Retinal pigment epithelial cell (primary cell): ENCODE measurements at regions not wholly inside any gene's neighbourhood (a gene's known extent, or its start where the extent isn't known, plus 50 kb on each side); places are given as distances from the start of the nearest gene placed in this dataset.
A peak's percentile ranks its signal among the peaks of the same experiment; 100 is the strongest.

Experiments
- DNase-seq: peaks from one replicate; pipeline ENCODE4 v3.0.0-alpha.2; 2010; ENCODE audit warnings: low read depth
- H3K4me3 ChIP-seq: 2 replicates; pipeline ENCODE4 v1.5.1; 2011; ENCODE audit warnings: mild to moderate bottlenecking, low read length, control low read depth, moderate library complexity
- CTCF ChIP-seq: conservative IDR thresholded peaks from 2 replicates; pipeline ENCODE4 v1.5.1; 2011; ENCODE audit warnings: low read depth, low read length, control low read depth, inconsistent platforms

DNA sequence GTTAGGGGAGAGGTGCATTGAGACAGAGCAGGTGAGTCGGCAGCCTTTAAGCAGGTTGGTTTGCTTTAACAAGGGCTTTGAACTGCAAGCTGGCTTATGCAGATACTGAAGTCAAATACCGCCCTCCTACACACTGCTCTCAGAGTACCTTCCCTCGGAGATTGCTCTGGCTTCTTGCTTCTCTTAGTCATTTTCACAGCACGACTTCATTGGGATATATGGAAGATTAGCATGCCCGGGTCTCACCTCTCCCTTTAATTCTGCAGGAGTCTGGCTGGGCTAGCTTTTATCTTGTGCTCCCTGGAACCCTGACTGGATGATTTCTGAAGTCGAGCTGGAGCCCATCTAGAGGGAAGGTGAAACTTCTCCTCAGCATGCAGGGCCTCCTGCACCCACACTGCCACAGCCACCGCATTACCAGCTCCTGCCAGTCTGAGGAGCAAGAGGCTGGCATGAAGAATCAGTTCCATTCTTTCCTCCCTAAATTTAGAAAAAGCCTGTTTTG lies 395.5 kb upstream of the HNRNPA3 start:
- no peak for DNase-seq
- peak; percentile 33 for TF ChIP-seq CTCF
- no peak overlapping the region for H3K4me3 ChIP-seq

GRCh38 chr2:176818076-176818475 lies 394.5 kb upstream of the HNRNPA3 start:
- no peak overlapping the region for H3K4me3 ChIP-seq
- no peak for TF ChIP-seq CTCF
- DNase-seq, result no peak

GRCh38 chr2:176818617-176819016 lies 394.0 kb upstream of the HNRNPA3 start:
- no peak overlapping the region for H3K4me3 ChIP-seq
- TF ChIP-seq CTCF, result no peak
- no peak for DNase-seq

- no peak overlapping the region for H3K4me3 ChIP-seq
- no peak for TF ChIP-seq CTCF
- no peak for DNase-seq
Observed at GRCh38 chr2:176819306-176819705, 393.3 kb upstream of the HNRNPA3 start.

DNA sequence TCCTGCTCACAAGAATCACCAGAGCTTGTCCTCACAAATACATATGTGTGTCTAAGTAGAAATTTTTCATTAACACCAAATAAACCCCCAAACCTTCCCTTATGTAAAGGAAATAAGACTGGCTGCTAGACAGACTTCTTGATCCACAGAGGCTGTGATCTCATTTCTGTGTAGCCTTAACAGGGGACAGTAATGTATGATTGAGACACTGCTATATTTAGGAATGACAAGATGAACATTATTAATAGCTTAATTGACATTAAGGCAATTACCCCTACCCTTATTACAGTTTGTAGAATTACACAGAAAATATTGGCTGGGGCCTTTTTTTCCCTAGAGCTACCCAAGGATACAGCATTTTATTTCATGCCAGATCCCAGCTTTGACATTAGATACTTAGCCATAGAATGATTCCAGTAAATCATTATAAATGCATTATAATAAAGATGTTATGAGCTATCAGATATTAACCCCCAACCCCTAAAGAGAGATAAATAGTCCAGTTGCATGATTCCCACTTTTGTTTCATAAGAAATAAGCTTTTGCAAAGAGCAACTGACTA lies 392.1 kb upstream of the HNRNPA3 start:
- DNase-seq, result no peak

GRCh38 chr2:176821350-176821749 lies 391.2 kb upstream of the HNRNPA3 start:
- H3K4me3 ChIP-seq, result no peak overlapping the region
- no peak for TF ChIP-seq CTCF
- no peak for DNase-seq

More for the DNA sequence above, 392.1 kb upstream of the HNRNPA3 start:
- H3K4me3 ChIP-seq, result no peak overlapping the region
- TF ChIP-seq CTCF, result no peak

GRCh38 chr2:176822060-176822459 lies 390.5 kb upstream of the HNRNPA3 start:
- no peak overlapping the region for H3K4me3 ChIP-seq
- TF ChIP-seq CTCF, result no peak
- no peak for DNase-seq
